ENCODE measurements at regions not wholly inside any gene's neighbourhood (a gene's known extent, or its start where the extent isn't known, plus 50 kb on each side); places are given as distances from the start of the nearest gene placed in this dataset.

- H2BK15ac ChIP-seq (ENCODE audit: low read depth, low read length), result no peak overlapping the region
- no peak overlapping the region for H2BK20ac ChIP-seq (ENCODE audit: low read depth, low read length, poor library complexity, severe bottlenecking)
- no peak overlapping the region for H3K4me3 Mint-ChIP-seq
- no peaks in the 10 kb centered on the region for H3K36me3 Mint-ChIP-seq (ENCODE audit: insufficient read depth in 1 of 3, low read depth in 3 of 3)
- no peak overlapping the region for H3K9ac ChIP-seq (ENCODE audit: extremely low read depth, insufficient read length, low read length)
- no peak overlapping the region for H3K23ac ChIP-seq (ENCODE audit: insufficient read length, low read depth, low read length)
- peaks cover 7 to 8% of the 10 kb centered on the region in 2 experiments; a peak in 3 of 5 replicates for H3K9me3 Mint-ChIP-seq
- H3K4me2 ChIP-seq (ENCODE audit: insufficient read depth, insufficient read length, low read length), result no peak overlapping the region
- H2BK5ac ChIP-seq (ENCODE audit: insufficient read length, low read length), result no peak overlapping the region
- no peak overlapping the region for H3K27ac Mint-ChIP-seq
- no peak overlapping the region for H3K27ac ChIP-seq (ENCODE audit: insufficient read length, low read depth, low read length)
- no peak overlapping the region for H2BK12ac ChIP-seq (ENCODE audit: insufficient read length, low read depth, low read length)
- no peak overlapping the region for H3K4ac ChIP-seq (ENCODE audit: low read depth, low read length)
- no peak overlapping the region for H2BK120ac ChIP-seq (ENCODE audit: low read depth, low read length, poor library complexity, severe bottlenecking)
- TF ChIP-seq CTCF (conservative IDR thresholded peaks at IDR 0.05), result no peak
- H3K79me2 ChIP-seq (ENCODE audit: insufficient read depth, low read length), result no peaks in the 10 kb centered on the region
- no peaks in the 10 kb centered on the region for H4K20me1 ChIP-seq (ENCODE audit: control insufficient read depth, insufficient read depth, insufficient read length)
- no peak overlapping the region for H2AK5ac ChIP-seq (ENCODE audit: insufficient read length, low read length)
- H3K14ac ChIP-seq (ENCODE audit: insufficient read depth, low read length), result no peak overlapping the region
- H3K79me1 ChIP-seq (ENCODE audit: insufficient read depth, low read depth, low read length, poor library complexity, severe bottlenecking), result no peaks in the 10 kb centered on the region
- no peaks in the 10 kb centered on the region for H3K27me3 Mint-ChIP-seq (ENCODE audit: low read depth)
- no peak overlapping the region for H4K5ac ChIP-seq (ENCODE audit: insufficient read length, low read depth, low read length)
- H3K9me3 ChIP-seq (ENCODE audit: control insufficient read depth, low read depth, low read length), result no peaks in the 10 kb centered on the region
- no peak overlapping the region for H2AFZ ChIP-seq (ENCODE audit: low read length)
- H4K8ac ChIP-seq (replicated peaks; ENCODE audit: insufficient read length, low read depth, low read length), result no peak overlapping the region
- H3K4me1 Mint-ChIP-seq, result no peaks in the 10 kb centered on the region
- no peak overlapping the region for H3T11ph ChIP-seq (ENCODE audit: low read length)
- no peaks in the 10 kb centered on the region for H3K4me1 ChIP-seq (ENCODE audit: insufficient read depth, low read length)
- no peak for DNase-seq
- H3K56ac ChIP-seq (ENCODE audit: insufficient read length, low read depth, low read length), result no peak overlapping the region
- no peaks in the 10 kb centered on the region for H3K23me2 ChIP-seq (ENCODE audit: insufficient read length, low read depth, low read length, poor library complexity, severe bottlenecking)
- H3K18ac ChIP-seq (ENCODE audit: insufficient read length, low read depth, low read length), result no peak overlapping the region
- no peaks in the 10 kb centered on the region for H3K27me3 ChIP-seq (ENCODE audit: insufficient read depth, low read length)
- H4K91ac ChIP-seq (ENCODE audit: insufficient read length, low read depth, low read length), result no peak overlapping the region
Observed at GRCh38 chr4:63742882-63743281, 666.4 kb downstream of the TECRL start.

Data from H9 (cell line).